BLaER1 treated with 17β-estradiol and CSF1 and Interleukin-3, amounts not matched to agents 10 nM and 100 nM (cell line): ENCODE measurements at regions not wholly inside any gene's neighbourhood (a gene's known extent, or its start where the extent isn't known, plus 50 kb on each side); places are given as distances from the start of the nearest gene placed in this dataset.
"Not testable (repeated sequence)": the region's sequence is repeated elsewhere in the genome, so short reads cannot be mapped to it uniquely, and the experiment has no call there.

Experiments
- H3K27ac ChIP-seq, 11 experiments: shearing (Covaris generic); formaldehyde crosslinking; 2 replicates each; pipeline ENCODE4 v1.8.1; 2022
- H3K27me3 ChIP-seq, 11 experiments: shearing (Covaris generic); formaldehyde crosslinking; 2 replicates each; pipeline ENCODE4 v1.8.1; 2022
- H3K36me3 ChIP-seq, 11 experiments: shearing (Covaris generic); formaldehyde crosslinking; 2 replicates each; pipeline ENCODE4 v1.8.1; 2022
- H3K4me1 ChIP-seq, 10 experiments: shearing (Covaris generic); formaldehyde crosslinking; 2 replicates each; pipeline ENCODE4 v1.8.1; 2022
- H3K4me2 ChIP-seq, 11 experiments: shearing (Covaris generic); formaldehyde crosslinking; 2 replicates each; pipeline ENCODE4 v1.8.1; 2022
- H3K4me3 ChIP-seq, 10 experiments: shearing (Covaris generic); formaldehyde crosslinking; 2 replicates each; pipeline ENCODE4 v1.8.1; 2022
- H3K9ac ChIP-seq, 11 experiments: shearing (Covaris generic); formaldehyde crosslinking; 2 replicates each; pipeline ENCODE4 v1.8.1; 2022
- H3K9me3 ChIP-seq, 11 experiments: shearing (Covaris generic); formaldehyde crosslinking; replicated peaks in 1 of 11; 2 replicates each; pipeline ENCODE4 v1.8.1; 2022
- H4K20me1 ChIP-seq, 11 experiments: shearing (Covaris generic); formaldehyde crosslinking; 2 replicates each; pipeline ENCODE4 v1.8.1; 2022
- Cebpa-rat ChIP-seq, 11 experiments: shearing (Covaris generic); IDR thresholded peaks; 2 replicates each; pipeline ENCODE4 v1.8.1; 2022

GRCh38 chr1:103309786-103310185 is 201.5 kb upstream of the COL11A1 start:
- H3K27me3 ChIP-seq: no peaks in the 10 kb centered on the region
- H3K27ac ChIP-seq: no peak overlapping the region
- no peak overlapping the region for H3K4me2 ChIP-seq

GRCh38 chr1:103307751-103308150 is 199.4 kb upstream of the COL11A1 start:
- no peaks in the 10 kb centered on the region for H3K4me1 ChIP-seq
- no peak for TF ChIP-seq Cebpa-rat (IDR thresholded peaks at IDR 0.05)
- no peak overlapping the region for H3K9ac ChIP-seq
- no peaks in the 10 kb centered on the region for H3K9me3 ChIP-seq
- no peaks in the 10 kb centered on the region for H3K36me3 ChIP-seq
- no peak overlapping the region for H3K4me3 ChIP-seq
- H3K27ac ChIP-seq: no peak overlapping the region
- no peaks in the 10 kb centered on the region for H4K20me1 ChIP-seq
- no peaks in the 10 kb centered on the region for H3K27me3 ChIP-seq
- no peak overlapping the region for H3K4me2 ChIP-seq

More at GRCh38 chr1:103309786-103310185, 201.5 kb upstream of the COL11A1 start:
- Histone ChIP-seq H3K36me3 (no peaks in the 10 kb centered on the region), H3K9ac (no peak overlapping the region), H3K4me3 (no peak overlapping the region), H3K4me1 (no peaks in the 10 kb centered on the region), H4K20me1 (no peaks in the 10 kb centered on the region), H3K9me3 (no peaks in the 10 kb centered on the region)
- no peak for TF ChIP-seq Cebpa-rat (IDR thresholded peaks at IDR 0.05)

- Histone ChIP-seq H3K4me1 (no peaks in the 10 kb centered on the region), H3K9ac (no peak overlapping the region), H3K4me3 (no peak overlapping the region), H3K9me3 (peaks cover 0 to 10% (median 0%) of the 10 kb centered on the region in 11 experiments; a peak in 2 of 22 replicates), H3K4me2 (no peak overlapping the region), H3K36me3 (no peaks in the 10 kb centered on the region), H3K27me3 (no peaks in the 10 kb centered on the region), H4K20me1 (no peaks in the 10 kb centered on the region), H3K27ac (no peak overlapping the region)
- TF ChIP-seq Cebpa-rat (IDR thresholded peaks at IDR 0.05): no peak
Measured at GRCh38 chr1:103283841-103284669, 175.7 kb upstream of the COL11A1 start.

GRCh38 chr1:103283371-103283770 is 175.0 kb upstream of the COL11A1 start:
- Histone ChIP-seq H3K27me3 (no peaks in the 10 kb centered on the region), H3K9me3 (peaks cover 0 to 10% (median 0%) of the 10 kb centered on the region in 11 experiments; a peak in 2 of 22 replicates), H3K36me3 (no peaks in the 10 kb centered on the region), H3K4me2 (no peak overlapping the region), H3K27ac (no peak overlapping the region), H3K4me3 (no peak overlapping the region), H3K4me1 (no peaks in the 10 kb centered on the region), H3K9ac (no peak overlapping the region), H4K20me1 (no peaks in the 10 kb centered on the region)
- no peak for TF ChIP-seq Cebpa-rat (IDR thresholded peaks at IDR 0.05)

- no peak overlapping the region for H3K4me3 ChIP-seq
- no peak overlapping the region for H3K9ac ChIP-seq
- no peak for TF ChIP-seq Cebpa-rat (IDR thresholded peaks at IDR 0.05)
- H3K27ac ChIP-seq: no peak overlapping the region
- no peaks in the 10 kb centered on the region for H3K36me3 ChIP-seq
- no peaks in the 10 kb centered on the region for H4K20me1 ChIP-seq
- peak overlapping the region in 2 of 11 experiments; percentile 14 to 33; a peak in 3 of 22 replicates for H3K4me2 ChIP-seq
- no peaks in the 10 kb centered on the region for H3K27me3 ChIP-seq
- H3K9me3 ChIP-seq: peaks cover 0 to 5% (median 0%) of the 10 kb centered on the region in 11 experiments; a peak in 2 of 22 replicates
- H3K4me1 ChIP-seq: peaks cover 0 to 11% (median 0%) of the 10 kb centered on the region in 10 experiments; a peak in 4 of 20 replicates
Measured at GRCh38 chr1:103275725-103276124, 167.4 kb upstream of the COL11A1 start.

GRCh38 chr1:103274886-103275285 is 166.6 kb upstream of the COL11A1 start:
- H3K9ac ChIP-seq: no peak overlapping the region

GRCh38 chr1:103273106-103273505 is 164.8 kb upstream of the COL11A1 start:
- Histone ChIP-seq H3K9me3 (no peaks in the 10 kb centered on the region), H3K27me3 (no peaks in the 10 kb centered on the region), H3K4me2 (no peak overlapping the region), H4K20me1 (no peaks in the 10 kb centered on the region), H3K4me3 (no peak overlapping the region), H3K27ac (no peak overlapping the region), H3K4me1 (peaks cover 0 to 11% (median 0%) of the 10 kb centered on the region in 10 experiments; a peak in 4 of 20 replicates), H3K9ac (no peak overlapping the region), H3K36me3 (no peaks in the 10 kb centered on the region)
- no peak for TF ChIP-seq Cebpa-rat (IDR thresholded peaks at IDR 0.05)

More at GRCh38 chr1:103274886-103275285, 166.6 kb upstream of the COL11A1 start:
- no peak overlapping the region for H3K27ac ChIP-seq
- no peak overlapping the region for H3K4me2 ChIP-seq
- no peaks in the 10 kb centered on the region for H4K20me1 ChIP-seq
- H3K4me1 ChIP-seq: peaks cover 0 to 11% (median 0%) of the 10 kb centered on the region in 10 experiments; a peak in 4 of 20 replicates
- no peaks in the 10 kb centered on the region for H3K27me3 ChIP-seq
- H3K9me3 ChIP-seq: no peaks in the 10 kb centered on the region
- no peaks in the 10 kb centered on the region for H3K36me3 ChIP-seq
- H3K4me3 ChIP-seq: no peak overlapping the region
- TF ChIP-seq Cebpa-rat (IDR thresholded peaks at IDR 0.05): no peak

GRCh38 chr1:103271471-103271870 is 163.1 kb upstream of the COL11A1 start:
- not testable (repeated sequence) for H3K27ac ChIP-seq, H3K9me3 ChIP-seq, H3K36me3 ChIP-seq, H3K27me3 ChIP-seq, H4K20me1 ChIP-seq, H3K4me2 ChIP-seq, H3K4me3 ChIP-seq, H3K9ac ChIP-seq
- H3K4me1 ChIP-seq: peaks cover 0 to 11% (median 0%) of the 10 kb centered on the region in 10 experiments; a peak in 4 of 20 replicates

- no peak for TF ChIP-seq Cebpa-rat (IDR thresholded peaks at IDR 0.05)
- Histone ChIP-seq H3K9ac (no peak overlapping the region), H3K4me3 (no peak overlapping the region), H3K4me2 (no peak overlapping the region), H3K27me3 (no peaks in the 10 kb centered on the region), H3K4me1 (no peaks in the 10 kb centered on the region), H3K9me3 (no peaks in the 10 kb centered on the region), H3K27ac (no peak overlapping the region), H3K36me3 (no peaks in the 10 kb centered on the region), H4K20me1 (no peaks in the 10 kb centered on the region)
Measured at GRCh38 chr1:103267893-103268292, 159.6 kb upstream of the COL11A1 start.

GRCh38 chr1:103267266-103267665 is 158.9 kb upstream of the COL11A1 start:
- TF ChIP-seq Cebpa-rat (IDR thresholded peaks at IDR 0.05): no peak
- Histone ChIP-seq H3K9me3 (no peaks in the 10 kb centered on the region), H3K4me1 (no peaks in the 10 kb centered on the region), H3K27me3 (no peaks in the 10 kb centered on the region), H3K9ac (no peak overlapping the region), H3K4me3 (no peak overlapping the region), H3K4me2 (no peak overlapping the region), H3K36me3 (no peaks in the 10 kb centered on the region), H3K27ac (no peak overlapping the region), H4K20me1 (no peaks in the 10 kb centered on the region)
